H9 (cell line): ENCODE measurements at regions not wholly inside any gene's neighbourhood (a gene's known extent, or its start where the extent isn't known, plus 50 kb on each side); places are given as distances from the start of the nearest gene placed in this dataset.

Experiments used
- DNase-seq: peaks from one replicate; pipeline ENCODE4 v3.0.0-alpha.2; 2017
- H2AFZ ChIP-seq: one replicate; pipeline ENCODE4 v1.6.1; 2013; ENCODE audit warnings: mild to moderate bottlenecking, low read length, control low read depth, moderate library complexity
- H2AK5ac ChIP-seq: 2 replicates; pipeline ENCODE4 v1.6.1; 2013; ENCODE audit warnings: low read length, control low read depth, mixed read lengths; ENCODE audit not compliant: insufficient read length
- H2BK120ac ChIP-seq: one replicate; pipeline ENCODE4 v1.6.1; 2013; ENCODE audit warnings: low read depth, mild to moderate bottlenecking, low read length, control low read depth, inconsistent platforms; ENCODE audit not compliant: poor library complexity, severe bottlenecking
- H2BK12ac ChIP-seq: 2 replicates; pipeline ENCODE4 v1.6.1; 2013; ENCODE audit warnings: low read length, control low read depth, mixed read lengths, low read depth; ENCODE audit not compliant: insufficient read length
- H2BK15ac ChIP-seq: 2 replicates; pipeline ENCODE4 v1.6.1; 2013; ENCODE audit warnings: low read depth, low read length, control low read depth
- H2BK20ac ChIP-seq: one replicate; pipeline ENCODE4 v1.6.1; 2013; ENCODE audit warnings: low read depth, mild to moderate bottlenecking, low read length, control low read depth, inconsistent platforms; ENCODE audit not compliant: poor library complexity, severe bottlenecking
- H2BK5ac ChIP-seq: 2 replicates; pipeline ENCODE4 v1.6.1; 2013; ENCODE audit warnings: low read length, control low read depth, mixed read lengths; ENCODE audit not compliant: insufficient read length
- H3K14ac ChIP-seq: 2 replicates; pipeline ENCODE4 v1.6.1; 2013; ENCODE audit warnings: low read length, control low read depth; ENCODE audit not compliant: insufficient read depth
- H3K18ac ChIP-seq: 2 replicates; pipeline ENCODE4 v1.6.1; 2013; ENCODE audit warnings: low read depth, mild to moderate bottlenecking, mixed read lengths, low read length, control low read depth; ENCODE audit not compliant: insufficient read length
- H3K23ac ChIP-seq: 2 replicates; pipeline ENCODE4 v1.6.1; 2013; ENCODE audit warnings: low read length, control low read depth, mixed read lengths, low read depth; ENCODE audit not compliant: insufficient read length
- H3K23me2 ChIP-seq: 2 replicates; pipeline ENCODE4 v1.6.1; 2013; ENCODE audit warnings: low read depth, mild to moderate bottlenecking, mixed read lengths, low read length, control low read depth; ENCODE audit not compliant: insufficient read length, poor library complexity, severe bottlenecking
- H3K27ac ChIP-seq: 2 replicates; pipeline ENCODE4 v1.5.1; 2013; ENCODE audit warnings: low read length, control low read depth, mixed read lengths, low read depth; ENCODE audit not compliant: insufficient read length
- H3K27me3 ChIP-seq: 2 replicates; pipeline ENCODE4 v1.6.1; 2013; ENCODE audit warnings: low read length, control low read depth, inconsistent platforms; ENCODE audit not compliant: insufficient read depth
- H3K4ac ChIP-seq: 2 replicates; pipeline ENCODE4 v1.6.1; 2013; ENCODE audit warnings: low read depth, mild to moderate bottlenecking, control low read depth, inconsistent platforms, low read length, moderate library complexity
- H3K4me1 ChIP-seq: 2 replicates; pipeline ENCODE4 v1.6.1; 2013; ENCODE audit warnings: low read length, control low read depth, inconsistent platforms; ENCODE audit not compliant: insufficient read depth
- H3K4me2 ChIP-seq: 2 replicates; pipeline ENCODE4 v1.6.1; 2013; ENCODE audit warnings: low read length, control low read depth, mixed read lengths; ENCODE audit not compliant: insufficient read length, insufficient read depth
- H3K56ac ChIP-seq: 2 replicates; pipeline ENCODE4 v1.6.1; 2013; ENCODE audit warnings: low read depth, mild to moderate bottlenecking, mixed read lengths, low read length, control low read depth; ENCODE audit not compliant: insufficient read length
- H3K79me1 ChIP-seq: 2 replicates; pipeline ENCODE4 v1.6.1; 2013; ENCODE audit warnings: low read depth, mild to moderate bottlenecking, moderate library complexity, low read length, control low read depth, inconsistent platforms; ENCODE audit not compliant: insufficient read depth, poor library complexity, severe bottlenecking
- H3K79me2 ChIP-seq: 2 replicates; pipeline ENCODE4 v1.6.1; 2013; ENCODE audit warnings: low read length, control low read depth, inconsistent platforms; ENCODE audit not compliant: insufficient read depth
- H3K9ac ChIP-seq: 2 replicates; pipeline ENCODE4 v1.6.1; 2013; ENCODE audit warnings: low read length, control low read depth, mixed read lengths; ENCODE audit not compliant: insufficient read length; ENCODE audit errors: extremely low read depth
- H3K9me3 ChIP-seq: one replicate; pipeline ENCODE4 v1.6.1; 2013; ENCODE audit warnings: low read depth, low read length, inconsistent platforms; ENCODE audit not compliant: control insufficient read depth
- H3T11ph ChIP-seq: one replicate; pipeline ENCODE4 v1.6.1; 2013; ENCODE audit warnings: mild to moderate bottlenecking, low read length, control low read depth, inconsistent platforms
- H4K20me1 ChIP-seq: one replicate; pipeline ENCODE4 v1.6.1; 2013; ENCODE audit not compliant: control insufficient read depth, insufficient read length, insufficient read depth
- H4K5ac ChIP-seq: 2 replicates; pipeline ENCODE4 v1.6.1; 2013; ENCODE audit warnings: low read depth, mild to moderate bottlenecking, mixed read lengths, low read length, control low read depth; ENCODE audit not compliant: insufficient read length
- H4K8ac ChIP-seq: replicated peaks from 2 replicates; pipeline ENCODE4 v1.6.1; 2013; ENCODE audit warnings: low read length, control low read depth, mixed read lengths, low read depth; ENCODE audit not compliant: insufficient read length
- H4K91ac ChIP-seq: 2 replicates; pipeline ENCODE4 v1.6.1; 2013; ENCODE audit warnings: low read depth, mild to moderate bottlenecking, moderate library complexity, mixed read lengths, low read length, control low read depth; ENCODE audit not compliant: insufficient read length
- H3K27ac Mint-ChIP-seq, 3 experiments: 2 replicates in 2 of 3; 3 replicates in 1 of 3; pipeline ENCODE4 v1.8.0; 2020 to 2021; ENCODE audit warnings: mixed read lengths in 3 of 3, mild to moderate bottlenecking in 1 of 3, moderate library complexity in 1 of 3
- H3K27me3 Mint-ChIP-seq: 2 replicates; pipeline ENCODE4 v1.8.0; 2021; ENCODE audit warnings: low read depth, mild to moderate bottlenecking, moderate library complexity, mixed read lengths
- H3K36me3 Mint-ChIP-seq, 3 experiments: 2 replicates in 2 of 3; 3 replicates in 1 of 3; pipeline ENCODE4 v1.8.0; 2020 to 2021; ENCODE audit warnings: low read depth in 3 of 3, mixed read lengths in 3 of 3; ENCODE audit not compliant: insufficient read depth in 1 of 3
- H3K4me1 Mint-ChIP-seq, 2 experiments: 2 replicates each; pipeline ENCODE4 v1.8.0; 2020; ENCODE audit warnings: mixed read lengths in 2 of 2
- H3K4me3 Mint-ChIP-seq, 2 experiments: 2 replicates in 1 of 2; 3 replicates in 1 of 2; pipeline ENCODE4 v1.8.0; 2020 to 2021; ENCODE audit warnings: mild to moderate bottlenecking in 2 of 2, mixed read lengths in 2 of 2, moderate library complexity in 1 of 2
- H3K9me3 Mint-ChIP-seq, 2 experiments: 2 replicates in 1 of 2; 3 replicates in 1 of 2; pipeline ENCODE4 v1.8.0; 2020; ENCODE audit warnings: mild to moderate bottlenecking in 2 of 2, mixed read lengths in 2 of 2, moderate library complexity in 1 of 2
- WGBS: extraction: QIAGEN DNeasy Blood & Tissue Kit; methylation state at CpG from one replicate; pipeline ENCODE4 v1.1.7; 2013; ENCODE audit warnings: missing lambda C conversion rate, low lambda C conversion rate, mixed read lengths; ENCODE audit not compliant: insufficient read length; ENCODE audit errors: extremely low coverage; 5-methylcytosine and 5-hydroxymethylcytosine counted together
- TF ChIP-seq, protein P1 (sequence below): fragments of 200-600 bp; sonication (generic); conservative IDR thresholded peaks from 3 replicates; pipeline ENCODE4 v1.8.0; 2021; ENCODE audit warnings: antibody characterized with exemption, mild to moderate bottlenecking

DNA sequence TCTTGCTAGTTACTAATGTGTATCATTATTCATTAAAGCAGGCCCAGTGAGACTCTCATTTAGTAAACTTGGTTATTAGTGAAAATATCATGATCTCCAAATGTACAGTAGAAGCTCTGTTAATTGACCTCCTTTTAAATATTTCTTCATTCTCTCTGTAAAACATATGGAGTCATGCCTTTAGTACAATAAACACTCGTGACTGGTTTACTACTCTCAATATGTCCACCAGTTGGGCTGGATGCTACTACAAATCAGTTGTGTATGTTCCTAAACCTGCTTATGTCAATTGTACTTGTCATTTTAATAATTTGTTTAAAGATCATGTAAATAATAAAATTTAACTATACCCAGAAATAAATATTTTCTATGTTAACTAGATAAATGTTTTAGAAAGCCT is 68.6 kb upstream of the COMTD1 start:
- no peak overlapping the region for H4K8ac ChIP-seq
- Mint-ChIP-seq H3K27ac (no peak overlapping the region), H3K4me1 (peaks cover 3 to 4% of the 10 kb centered on the region in 2 experiments), H3K27me3 (no peaks in the 10 kb centered on the region; the same call in 1 of the 2 replicates), H3K36me3 (peaks cover 6 to 16% (median 8%) of the 10 kb centered on the region in 3 experiments; a peak in 6 of 7 replicates), H3K9me3 (peaks cover 41 to 48% of the 10 kb centered on the region in 2 experiments), H3K4me3 (no peak overlapping the region)
- no peak overlapping the region for H3K56ac ChIP-seq
- H2BK15ac ChIP-seq, result no peak overlapping the region
- H3K4me2 ChIP-seq, result no peak overlapping the region
- H3K79me1 ChIP-seq, result no peaks in the 10 kb centered on the region
- TF ChIP-seq, protein P1, sequence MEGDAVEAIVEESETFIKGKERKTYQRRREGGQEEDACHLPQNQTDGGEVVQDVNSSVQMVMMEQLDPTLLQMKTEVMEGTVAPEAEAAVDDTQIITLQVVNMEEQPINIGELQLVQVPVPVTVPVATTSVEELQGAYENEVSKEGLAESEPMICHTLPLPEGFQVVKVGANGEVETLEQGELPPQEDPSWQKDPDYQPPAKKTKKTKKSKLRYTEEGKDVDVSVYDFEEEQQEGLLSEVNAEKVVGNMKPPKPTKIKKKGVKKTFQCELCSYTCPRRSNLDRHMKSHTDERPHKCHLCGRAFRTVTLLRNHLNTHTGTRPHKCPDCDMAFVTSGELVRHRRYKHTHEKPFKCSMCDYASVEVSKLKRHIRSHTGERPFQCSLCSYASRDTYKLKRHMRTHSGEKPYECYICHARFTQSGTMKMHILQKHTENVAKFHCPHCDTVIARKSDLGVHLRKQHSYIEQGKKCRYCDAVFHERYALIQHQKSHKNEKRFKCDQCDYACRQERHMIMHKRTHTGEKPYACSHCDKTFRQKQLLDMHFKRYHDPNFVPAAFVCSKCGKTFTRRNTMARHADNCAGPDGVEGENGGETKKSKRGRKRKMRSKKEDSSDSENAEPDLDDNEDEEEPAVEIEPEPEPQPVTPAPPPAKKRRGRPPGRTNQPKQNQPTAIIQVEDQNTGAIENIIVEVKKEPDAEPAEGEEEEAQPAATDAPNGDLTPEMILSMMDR, result no peak
- no peaks in the 10 kb centered on the region for H4K20me1 ChIP-seq
- no peaks in the 10 kb centered on the region for H3K9me3 ChIP-seq
- H3K18ac ChIP-seq, result no peak overlapping the region
- H4K5ac ChIP-seq, result no peak overlapping the region
- H2AFZ ChIP-seq, result no peak overlapping the region
- no peak overlapping the region for H2BK120ac ChIP-seq
- H3K9ac ChIP-seq, result no peak overlapping the region
- no peaks in the 10 kb centered on the region for H3K79me2 ChIP-seq
- no peak overlapping the region for H3K27ac ChIP-seq
- no peak overlapping the region for H3K4ac ChIP-seq
- H3K14ac ChIP-seq, result no peak overlapping the region
- no peaks in the 10 kb centered on the region for H3K4me1 ChIP-seq
- H2BK5ac ChIP-seq, result no peak overlapping the region
- WGBS, result no CpG with 5 or more reads among the region's 1 CpG
- no peak overlapping the region for H2BK12ac ChIP-seq
- no peak overlapping the region for H3K23ac ChIP-seq
- no peak for DNase-seq
- H3T11ph ChIP-seq, result no peak overlapping the region
- no peak overlapping the region for H2AK5ac ChIP-seq
- no peaks in the 10 kb centered on the region for H3K27me3 ChIP-seq
- H3K23me2 ChIP-seq, result no peaks in the 10 kb centered on the region
- H2BK20ac ChIP-seq, result no peak overlapping the region
- H4K91ac ChIP-seq, result no peak overlapping the region
